ENCODE measurements at regions not wholly inside any gene's neighbourhood (a gene's known extent, or its start where the extent isn't known, plus 50 kb on each side); places are given as distances from the start of the nearest gene placed in this dataset. TPM values are rescaled to one million over a fixed set of nuclear protein-coding genes. Genes with fewer than 3 reads are reported as not detected.
A peak's percentile ranks its signal among the peaks of the same experiment; 100 is the strongest.

DNA sequence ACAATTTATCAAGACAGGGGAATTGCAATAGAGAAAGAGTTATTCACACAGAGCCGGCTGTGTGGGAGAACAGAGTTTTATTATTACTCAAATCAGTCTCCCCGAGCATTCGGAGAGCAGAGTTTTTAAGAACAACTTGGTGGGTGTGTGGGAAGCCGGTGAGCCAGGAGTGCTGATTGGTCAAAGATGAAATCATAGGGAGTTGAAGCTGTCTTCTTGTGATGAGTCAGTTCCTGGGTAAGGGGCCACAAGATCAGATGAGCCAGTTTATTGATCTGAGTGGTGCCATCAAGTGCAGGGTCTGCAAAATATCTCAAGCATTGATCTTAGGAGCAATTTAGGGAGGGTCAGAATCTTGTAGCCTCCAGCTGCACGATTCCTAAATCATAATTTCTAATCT lies 50.0 kb upstream of the ECI2 start:
- H2BK12ac ChIP-seq (ENCODE audit: low read length in 2 of 2) = no peak overlapping the region
- H3K79me1 ChIP-seq (replicated peaks; ENCODE audit: low read length, poor library complexity, severe bottlenecking) = no peaks in the 10 kb centered on the region
- H4K91ac ChIP-seq (ENCODE audit: low read length) = no peak overlapping the region
- no peak overlapping the region for H3K4me3 ChIP-seq (ENCODE audit: insufficient read depth in 1 of 2, low read depth in 1 of 2, low read length in 2 of 2)
- H3K27me3 ChIP-seq (ENCODE audit: control insufficient read depth in 1 of 2, insufficient read depth in 1 of 2, low read length in 2 of 2) = no peaks in the 10 kb centered on the region
- H3K9me3 ChIP-seq (ENCODE audit: control insufficient read depth, low read length) = no peaks in the 10 kb centered on the region
- no peak overlapping the region for H3K18ac ChIP-seq (ENCODE audit: low read depth in 1 of 2, low read length in 2 of 2)
- H3K9ac ChIP-seq (ENCODE audit: low read length) = no peak overlapping the region
- no peak overlapping the region for H3K14ac ChIP-seq (ENCODE audit: low read length in 2 of 2)
- H3K23ac ChIP-seq (ENCODE audit: low read length in 2 of 2) = no peak overlapping the region
- H3K4ac ChIP-seq (ENCODE audit: low read depth in 1 of 2, low read length in 2 of 2) = no peak overlapping the region
- no peak overlapping the region for H3K27ac ChIP-seq (ENCODE audit: low read length, poor library complexity, severe bottlenecking)
- H2AK5ac ChIP-seq (ENCODE audit: low read length, severe bottlenecking) = no peak overlapping the region
- no peak overlapping the region for H2BK15ac ChIP-seq (ENCODE audit: low read depth, poor library complexity, severe bottlenecking)
- H2AFZ ChIP-seq (ENCODE audit: low read depth, low read length) = no peak overlapping the region
- H3K4me1 ChIP-seq (ENCODE audit: control insufficient read depth, insufficient read depth, low read depth, low read length) = no peaks in the 10 kb centered on the region
- H2BK120ac ChIP-seq (ENCODE audit: low read depth, low read length) = no peak overlapping the region
- H3K4me2 ChIP-seq (ENCODE audit: low read length, poor library complexity, severe bottlenecking) = no peak overlapping the region
- 84% methylated on average over 4 of the region's 5 CpGs for WGBS
- no peaks in the 10 kb centered on the region for H3K36me3 ChIP-seq (ENCODE audit: control insufficient read depth in 1 of 2, insufficient read depth in 2 of 2, low read depth in 1 of 2, low read length in 2 of 2)
- H4K8ac ChIP-seq (ENCODE audit: low read length) = no peak overlapping the region
- no peak overlapping the region for H2BK5ac ChIP-seq (ENCODE audit: low read depth, low read length, poor library complexity, severe bottlenecking)
- no peak for DNase-seq

Small RNA genes lying in the stretch of these regions (small RNA-seq; reads per million reads assigned to genes)
- gene AL133393.1 (ENCODE audit: low read depth) (not detected), gene RNA5SP202 (ENCODE audit: low read depth) (23.9 reads per million, percentile 87 among the genes with 10 or more reads in this experiment)

All from mesenchymal stem cell (in vitro differentiated cells and primary cell).